ENCODE measurements at regions not wholly inside any gene's neighbourhood (a gene's known extent, or its start where the extent isn't known, plus 50 kb on each side); places are given as distances from the start of the nearest gene placed in this dataset.

DNA sequence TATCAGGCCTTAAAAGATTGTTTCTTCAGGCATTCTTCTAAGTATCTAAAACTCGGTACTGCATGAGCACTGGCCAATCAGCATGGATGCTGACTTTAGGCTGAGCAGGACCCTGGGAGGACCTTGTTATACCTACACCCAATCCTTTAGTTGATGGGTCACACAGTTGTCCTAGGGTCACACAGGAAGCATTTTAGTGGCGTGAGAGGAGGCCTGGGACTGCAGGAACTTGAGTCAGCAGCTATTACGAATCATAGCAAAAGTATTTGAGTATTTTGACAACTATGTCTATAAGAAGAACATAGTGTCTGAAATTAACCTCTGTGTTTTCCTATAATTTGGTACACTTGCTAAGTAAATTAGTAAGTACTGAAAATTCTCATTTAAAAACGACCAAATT, 741.4 kb downstream of the HACE1 start:
- Histone ChIP-seq H3F3A (ENCODE audit: insufficient read depth, low read length) (no peaks in the 10 kb centered on the region), H3K27me3 (ENCODE audit: insufficient read depth, low read length) (no peaks in the 10 kb centered on the region), H3K9me2 (ENCODE audit: low read depth, low read length) (no peaks in the 10 kb centered on the region), H2AFZ (ENCODE audit: low read length) (no peak overlapping the region), H3K27ac (ENCODE audit: low read depth, low read length, poor library complexity, severe bottlenecking) (no peak overlapping the region), H3K9me3 (ENCODE audit: low read length) (no peaks in the 10 kb centered on the region), H3K4me1 (ENCODE audit: insufficient read depth, low read length, severe bottlenecking) (no peaks in the 10 kb centered on the region), H3K36me3 (ENCODE audit: insufficient read depth, low read length) (no peaks in the 10 kb centered on the region), H3K4me2 (ENCODE audit: low read length) (no peak overlapping the region), H4K20me1 (ENCODE audit: insufficient read depth, low read length) (no peaks in the 10 kb centered on the region), H3K4me3 (ENCODE audit: low read depth, low read length, poor library complexity, severe bottlenecking) (no peak overlapping the region), H3K79me2 (ENCODE audit: insufficient read depth, low read length) (no peaks in the 10 kb centered on the region), H3K9ac (ENCODE audit: low read length) (no peak overlapping the region)
- TF ChIP-seq, protein P1, sequence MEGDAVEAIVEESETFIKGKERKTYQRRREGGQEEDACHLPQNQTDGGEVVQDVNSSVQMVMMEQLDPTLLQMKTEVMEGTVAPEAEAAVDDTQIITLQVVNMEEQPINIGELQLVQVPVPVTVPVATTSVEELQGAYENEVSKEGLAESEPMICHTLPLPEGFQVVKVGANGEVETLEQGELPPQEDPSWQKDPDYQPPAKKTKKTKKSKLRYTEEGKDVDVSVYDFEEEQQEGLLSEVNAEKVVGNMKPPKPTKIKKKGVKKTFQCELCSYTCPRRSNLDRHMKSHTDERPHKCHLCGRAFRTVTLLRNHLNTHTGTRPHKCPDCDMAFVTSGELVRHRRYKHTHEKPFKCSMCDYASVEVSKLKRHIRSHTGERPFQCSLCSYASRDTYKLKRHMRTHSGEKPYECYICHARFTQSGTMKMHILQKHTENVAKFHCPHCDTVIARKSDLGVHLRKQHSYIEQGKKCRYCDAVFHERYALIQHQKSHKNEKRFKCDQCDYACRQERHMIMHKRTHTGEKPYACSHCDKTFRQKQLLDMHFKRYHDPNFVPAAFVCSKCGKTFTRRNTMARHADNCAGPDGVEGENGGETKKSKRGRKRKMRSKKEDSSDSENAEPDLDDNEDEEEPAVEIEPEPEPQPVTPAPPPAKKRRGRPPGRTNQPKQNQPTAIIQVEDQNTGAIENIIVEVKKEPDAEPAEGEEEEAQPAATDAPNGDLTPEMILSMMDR (IDR thresholded peaks at IDR 0.05; ENCODE audit: low read length), result no peak
- TF ChIP-seq EZH2 (IDR thresholded peaks at IDR 0.05; ENCODE audit: borderline replicate concordance, low read length), result no peak

DNA sequence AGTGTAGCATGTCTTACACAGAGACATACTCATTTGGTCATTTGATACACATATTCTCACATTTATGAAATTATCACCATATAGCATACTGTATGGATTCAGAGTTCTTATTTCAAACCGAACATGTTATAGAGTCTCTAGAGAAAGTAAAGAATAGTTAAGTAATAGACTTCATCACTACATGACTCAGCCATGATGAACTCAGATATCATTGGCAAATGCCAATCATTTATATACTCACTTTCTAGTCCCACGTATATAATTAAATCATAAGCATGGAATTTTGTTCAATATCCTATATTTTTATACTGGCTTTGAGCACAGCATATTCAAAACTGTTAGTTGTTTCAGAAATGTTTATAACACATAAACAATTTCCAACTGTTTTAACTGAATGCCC, 749.9 kb downstream of the HACE1 start:
- no peak overlapping the region for H3K27ac ChIP-seq (ENCODE audit: low read depth, low read length, poor library complexity, severe bottlenecking)
- TF ChIP-seq EZH2 (IDR thresholded peaks at IDR 0.05; ENCODE audit: borderline replicate concordance, low read length), result no peak
- TF ChIP-seq, protein P1 (IDR thresholded peaks at IDR 0.05; ENCODE audit: low read length), result no peak
- no peaks in the 10 kb centered on the region for H3K9me3 ChIP-seq (ENCODE audit: low read length)
- no peak overlapping the region for H3K4me3 ChIP-seq (ENCODE audit: low read depth, low read length, poor library complexity, severe bottlenecking)
- no peaks in the 10 kb centered on the region for H3K9me2 ChIP-seq (ENCODE audit: low read depth, low read length)
- no peak overlapping the region for H3K4me2 ChIP-seq (ENCODE audit: low read length)
- H3K79me2 ChIP-seq (ENCODE audit: insufficient read depth, low read length), result no peaks in the 10 kb centered on the region
- no peaks in the 10 kb centered on the region for H3K36me3 ChIP-seq (ENCODE audit: insufficient read depth, low read length)
- no peaks in the 10 kb centered on the region for H3K27me3 ChIP-seq (ENCODE audit: insufficient read depth, low read length)
- H3K4me1 ChIP-seq (ENCODE audit: insufficient read depth, low read length, severe bottlenecking), result no peaks in the 10 kb centered on the region
- H4K20me1 ChIP-seq (ENCODE audit: insufficient read depth, low read length), result no peaks in the 10 kb centered on the region
- no peaks in the 10 kb centered on the region for H3F3A ChIP-seq (ENCODE audit: insufficient read depth, low read length)
- no peak overlapping the region for H3K9ac ChIP-seq (ENCODE audit: low read length)
- H2AFZ ChIP-seq (ENCODE audit: low read length), result no peak overlapping the region

- no peaks in the 10 kb centered on the region for H3K9me3 ChIP-seq (ENCODE audit: low read length)
- no peaks in the 10 kb centered on the region for H3K4me1 ChIP-seq (ENCODE audit: insufficient read depth, low read length, severe bottlenecking)
- H4K20me1 ChIP-seq (ENCODE audit: insufficient read depth, low read length), result no peaks in the 10 kb centered on the region
- no peak overlapping the region for H3K27ac ChIP-seq (ENCODE audit: low read depth, low read length, poor library complexity, severe bottlenecking)
- no peaks in the 10 kb centered on the region for H3K79me2 ChIP-seq (ENCODE audit: insufficient read depth, low read length)
- H3K9me2 ChIP-seq (ENCODE audit: low read depth, low read length), result no peaks in the 10 kb centered on the region
- no peaks in the 10 kb centered on the region for H3F3A ChIP-seq (ENCODE audit: insufficient read depth, low read length)
- no peak overlapping the region for H3K4me3 ChIP-seq (ENCODE audit: low read depth, low read length, poor library complexity, severe bottlenecking)
- no peak overlapping the region for H3K9ac ChIP-seq (ENCODE audit: low read length)
- no peaks in the 10 kb centered on the region for H3K36me3 ChIP-seq (ENCODE audit: insufficient read depth, low read length)
- H3K4me2 ChIP-seq (ENCODE audit: low read length), result no peak overlapping the region
- no peak for TF ChIP-seq EZH2 (IDR thresholded peaks at IDR 0.05; ENCODE audit: borderline replicate concordance, low read length)
- TF ChIP-seq, protein P1 (IDR thresholded peaks at IDR 0.05; ENCODE audit: low read length), result no peak
- H3K27me3 ChIP-seq (ENCODE audit: insufficient read depth, low read length), result no peaks in the 10 kb centered on the region
- no peak overlapping the region for H2AFZ ChIP-seq (ENCODE audit: low read length)
These were observed 751.1 kb downstream of the HACE1 start for GRCh38 chr6:104108634-104109033.

Measured in OCI-LY1 (cell line).